ENCODE measurements at regions not wholly inside any gene's neighbourhood (a gene's known extent, or its start where the extent isn't known, plus 50 kb on each side); places are given as distances from the start of the nearest gene placed in this dataset.

DNA sequence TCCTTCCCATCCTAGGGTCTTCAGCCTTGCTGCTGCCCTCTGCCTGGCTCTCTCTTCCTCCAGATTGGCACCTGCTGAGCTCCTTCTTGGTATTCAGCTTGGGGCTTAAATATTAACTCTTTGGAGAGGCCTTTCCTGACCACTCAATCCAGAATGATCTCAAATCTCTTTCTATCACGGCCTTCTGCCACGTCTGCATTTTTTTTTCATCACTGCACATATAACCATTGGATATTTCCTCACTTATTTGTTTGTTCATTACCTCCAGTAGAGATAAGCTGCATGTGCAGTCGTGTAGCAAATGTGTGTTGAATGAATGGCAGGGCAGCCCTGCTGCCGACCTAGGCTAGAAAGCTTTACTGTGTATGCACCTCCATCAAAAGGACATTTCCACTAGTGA, 51.6 kb upstream of the MPP7 start:
- DNase-seq (ENCODE audit: extremely low read depth, low read depth): no peak
- no peak overlapping the region for H3K4me3 ChIP-seq (replicated peaks; ENCODE audit: low read depth, low read length)
- TF ChIP-seq, protein P1, sequence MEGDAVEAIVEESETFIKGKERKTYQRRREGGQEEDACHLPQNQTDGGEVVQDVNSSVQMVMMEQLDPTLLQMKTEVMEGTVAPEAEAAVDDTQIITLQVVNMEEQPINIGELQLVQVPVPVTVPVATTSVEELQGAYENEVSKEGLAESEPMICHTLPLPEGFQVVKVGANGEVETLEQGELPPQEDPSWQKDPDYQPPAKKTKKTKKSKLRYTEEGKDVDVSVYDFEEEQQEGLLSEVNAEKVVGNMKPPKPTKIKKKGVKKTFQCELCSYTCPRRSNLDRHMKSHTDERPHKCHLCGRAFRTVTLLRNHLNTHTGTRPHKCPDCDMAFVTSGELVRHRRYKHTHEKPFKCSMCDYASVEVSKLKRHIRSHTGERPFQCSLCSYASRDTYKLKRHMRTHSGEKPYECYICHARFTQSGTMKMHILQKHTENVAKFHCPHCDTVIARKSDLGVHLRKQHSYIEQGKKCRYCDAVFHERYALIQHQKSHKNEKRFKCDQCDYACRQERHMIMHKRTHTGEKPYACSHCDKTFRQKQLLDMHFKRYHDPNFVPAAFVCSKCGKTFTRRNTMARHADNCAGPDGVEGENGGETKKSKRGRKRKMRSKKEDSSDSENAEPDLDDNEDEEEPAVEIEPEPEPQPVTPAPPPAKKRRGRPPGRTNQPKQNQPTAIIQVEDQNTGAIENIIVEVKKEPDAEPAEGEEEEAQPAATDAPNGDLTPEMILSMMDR (IDR thresholded peaks at IDR 0.05; ENCODE audit: low read depth, low read length, missing control alignments): no peak

DNA sequence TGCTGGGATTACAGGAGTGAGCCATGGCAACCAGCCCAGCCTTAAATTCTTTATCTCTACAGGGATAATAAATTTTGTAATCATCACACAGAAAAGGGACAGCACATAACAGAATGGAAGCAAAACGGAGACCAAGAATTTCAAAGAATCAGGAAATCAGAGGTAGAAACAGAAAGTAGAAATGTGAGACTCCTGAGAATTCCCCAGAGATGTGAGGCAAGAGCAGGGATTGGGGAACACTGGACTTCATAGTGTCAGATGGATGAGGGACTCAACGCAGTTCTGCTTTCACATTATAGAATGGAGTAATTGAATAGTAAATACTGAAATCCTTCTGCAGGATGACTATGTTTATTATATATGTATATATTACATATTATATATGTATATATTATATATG, 52.5 kb upstream of the MPP7 start:
- DNase-seq (ENCODE audit: extremely low read depth, low read depth): no peak
- no peak overlapping the region for H3K4me3 ChIP-seq (replicated peaks; ENCODE audit: low read depth, low read length)
- TF ChIP-seq, protein P1 (IDR thresholded peaks at IDR 0.05; ENCODE audit: low read depth, low read length, missing control alignments): no peak

GRCh38 chr10:28359334-28359733, 56.5 kb upstream of the MPP7 start:
- DNase-seq (ENCODE audit: extremely low read depth, low read depth): no peak
- TF ChIP-seq, protein P1 (IDR thresholded peaks at IDR 0.05; ENCODE audit: low read depth, low read length, missing control alignments): no peak

GRCh38 chr10:28360175-28360574, 57.3 kb upstream of the MPP7 start:
- no peak overlapping the region for H3K4me3 ChIP-seq (replicated peaks; ENCODE audit: low read depth, low read length)
- no peak for DNase-seq (ENCODE audit: extremely low read depth, low read depth)
- TF ChIP-seq, protein P1 (IDR thresholded peaks at IDR 0.05; ENCODE audit: low read depth, low read length, missing control alignments): no peak

More at GRCh38 chr10:28359334-28359733, 56.5 kb upstream of the MPP7 start:
- H3K4me3 ChIP-seq (replicated peaks; ENCODE audit: low read depth, low read length): no peak overlapping the region

DNA sequence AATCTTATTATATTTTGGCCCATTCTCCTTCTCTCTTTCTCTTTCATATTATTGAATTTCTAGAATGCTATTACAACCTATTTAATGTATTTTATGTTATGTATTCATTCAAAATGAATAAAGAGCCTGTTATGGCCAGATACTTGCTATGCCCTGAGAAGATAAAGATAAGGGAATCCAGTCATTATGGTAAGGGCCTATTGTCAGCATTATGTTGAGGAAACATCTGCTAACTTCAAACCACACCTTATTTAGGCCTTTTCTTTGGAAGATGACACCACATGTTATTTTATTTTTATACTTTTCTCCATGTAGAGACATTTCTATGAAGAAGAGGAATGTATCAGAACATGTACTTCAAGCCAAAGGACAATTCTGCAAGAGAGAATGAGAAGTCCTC, 60.5 kb upstream of the MPP7 start:
- H3K4me3 ChIP-seq (replicated peaks; ENCODE audit: low read depth, low read length): no peak overlapping the region
- DNase-seq (ENCODE audit: extremely low read depth, low read depth): no peak
- TF ChIP-seq, protein P1 (IDR thresholded peaks at IDR 0.05; ENCODE audit: low read depth, low read length, missing control alignments): no peak

GRCh38 chr10:28365840-28366239, 63.0 kb upstream of the MPP7 start:
- TF ChIP-seq, protein P1 (IDR thresholded peaks at IDR 0.05; ENCODE audit: low read depth, low read length, missing control alignments): no peak
- H3K4me3 ChIP-seq (replicated peaks; ENCODE audit: low read depth, low read length): no peak overlapping the region
- DNase-seq (ENCODE audit: extremely low read depth, low read depth): no peak

DNA sequence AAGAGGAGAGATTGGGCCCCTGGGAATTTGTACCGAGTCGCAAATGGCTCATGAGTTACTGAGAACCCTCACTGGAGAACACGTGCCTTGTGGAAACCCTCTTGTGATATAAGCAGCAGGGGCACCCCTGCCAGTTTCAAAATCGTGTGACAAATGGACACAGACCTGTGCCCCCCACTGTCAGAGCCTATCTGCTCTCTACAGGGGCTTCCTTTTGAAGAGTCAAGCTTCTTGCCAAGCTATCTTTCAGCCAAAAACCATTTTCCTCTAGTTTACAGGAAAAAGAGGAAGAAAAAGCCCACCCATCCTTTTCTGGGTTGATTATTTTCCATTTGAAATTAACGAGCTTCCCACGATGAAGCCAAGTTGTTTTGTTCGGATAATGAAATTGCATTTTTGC, 64.1 kb upstream of the MPP7 start:
- no peak overlapping the region for H3K4me3 ChIP-seq (replicated peaks; ENCODE audit: low read depth, low read length)
- DNase-seq (ENCODE audit: extremely low read depth, low read depth): no peak
- TF ChIP-seq, protein P1 (IDR thresholded peaks at IDR 0.05; ENCODE audit: low read depth, low read length, missing control alignments): no peak
